Activated T-helper 9 cell treated with anti-CD3 and anti-CD28 coated beads, Interleukin-2, amount 50 U/mL, for 16 hours (primary cell): ENCODE measurements at regions not wholly inside any gene's neighbourhood (a gene's known extent, or its start where the extent isn't known, plus 50 kb on each side); places are given as distances from the start of the nearest gene placed in this dataset.
"Not testable (repeated sequence)": the region's sequence is repeated elsewhere in the genome, so short reads cannot be mapped to it uniquely, and the experiment has no call there.

ENCODE experiments used
- DNase-seq: peaks from one replicate; pipeline ENCODE4 v3.0.0-alpha.2; 2020; ENCODE audit warnings: low read depth

DNA sequence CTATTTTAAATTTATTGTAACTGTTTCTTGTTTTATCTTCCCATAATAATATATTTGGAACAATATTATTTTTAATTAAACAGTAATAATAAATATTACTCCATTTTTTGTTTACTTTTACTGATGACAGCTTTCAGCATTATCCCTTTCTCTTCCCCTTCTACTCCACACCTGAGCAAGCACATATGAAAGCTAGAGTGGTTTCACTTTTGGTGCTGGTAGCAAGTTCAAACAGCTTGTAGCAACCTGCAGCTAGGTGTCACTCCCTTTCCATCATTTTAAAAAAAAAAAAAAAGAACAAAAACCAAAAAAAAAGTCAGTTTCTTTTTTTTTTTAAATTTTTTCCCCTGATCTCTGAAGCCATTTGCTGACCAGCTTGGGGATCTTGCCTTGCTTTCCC is 801.8 kb downstream of the CCDC85A start:
- no peak for DNase-seq

DNA sequence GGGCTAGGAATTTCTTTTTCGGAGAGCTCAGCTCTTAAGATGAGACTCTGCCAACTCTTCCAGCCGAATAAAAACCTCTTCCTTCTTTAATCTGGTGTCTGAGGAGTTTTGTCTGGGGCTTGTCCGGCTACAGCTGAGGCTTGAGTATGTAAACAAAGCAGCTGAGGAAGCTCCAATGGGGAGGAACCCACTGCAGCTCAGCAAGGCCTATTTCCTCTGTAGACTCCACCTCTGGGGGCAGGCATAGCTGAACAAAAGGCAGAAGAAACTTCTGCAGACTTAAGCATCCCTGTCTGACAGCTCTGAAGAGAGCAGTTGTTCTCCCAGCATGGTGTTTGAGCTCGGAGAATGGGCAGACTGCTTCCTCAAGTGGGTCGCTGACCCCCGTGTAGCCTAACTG is 838.7 kb downstream of the CCDC85A start:
- DNase-seq: no peak

DNA sequence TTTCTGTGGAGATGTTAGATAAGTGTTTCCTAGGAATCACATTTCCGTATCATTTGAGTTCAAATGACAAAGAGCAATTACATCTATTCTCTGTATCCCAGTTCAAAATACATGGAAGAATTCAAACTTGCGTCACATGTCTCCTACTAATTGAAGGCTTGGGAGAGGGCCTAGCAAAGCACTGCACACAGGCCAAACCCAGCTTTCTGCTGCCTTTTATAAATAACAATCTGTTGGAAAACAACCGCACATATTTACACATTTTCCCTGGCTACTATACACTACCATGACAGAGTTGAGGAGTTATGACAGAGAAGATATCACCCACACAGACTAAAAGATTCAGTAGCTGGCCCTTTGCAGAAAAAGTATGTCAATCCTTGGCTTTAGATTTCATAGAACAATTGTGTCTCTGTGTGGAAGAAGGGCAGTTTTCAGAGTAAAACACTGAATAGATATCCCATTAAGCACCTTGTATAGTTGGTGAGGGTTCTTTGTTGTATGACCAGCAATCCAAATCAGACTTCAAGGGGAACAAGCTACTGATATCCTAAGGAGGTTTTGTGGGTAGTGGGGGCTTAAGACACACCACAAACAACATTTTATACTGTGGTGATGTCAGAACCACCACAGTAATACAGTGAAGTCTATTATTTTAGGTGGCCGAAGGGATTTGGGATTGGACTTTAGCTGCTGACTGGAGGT is 861.3 kb downstream of the CCDC85A start:
- no peak for DNase-seq

DNA sequence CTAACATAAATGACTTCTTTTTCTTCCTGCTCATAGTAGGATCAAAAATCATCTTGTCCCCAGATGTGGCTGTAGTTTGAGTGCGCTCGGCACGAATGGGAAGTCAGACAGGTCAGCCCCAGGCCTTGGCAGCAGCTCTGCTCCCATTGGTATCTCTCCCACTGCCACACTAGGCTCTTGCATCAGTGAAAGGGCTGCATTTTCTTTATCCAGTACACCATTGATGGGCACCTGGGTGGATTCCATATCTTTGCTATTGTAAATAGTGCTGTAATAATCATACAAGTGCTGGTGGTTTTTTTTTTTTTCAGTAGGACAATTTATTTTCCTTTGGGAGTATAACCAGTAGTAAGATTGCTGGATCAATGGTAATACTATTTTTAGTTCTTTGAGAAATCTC is 865.5 kb downstream of the CCDC85A start:
- DNase-seq: no peak

DNA sequence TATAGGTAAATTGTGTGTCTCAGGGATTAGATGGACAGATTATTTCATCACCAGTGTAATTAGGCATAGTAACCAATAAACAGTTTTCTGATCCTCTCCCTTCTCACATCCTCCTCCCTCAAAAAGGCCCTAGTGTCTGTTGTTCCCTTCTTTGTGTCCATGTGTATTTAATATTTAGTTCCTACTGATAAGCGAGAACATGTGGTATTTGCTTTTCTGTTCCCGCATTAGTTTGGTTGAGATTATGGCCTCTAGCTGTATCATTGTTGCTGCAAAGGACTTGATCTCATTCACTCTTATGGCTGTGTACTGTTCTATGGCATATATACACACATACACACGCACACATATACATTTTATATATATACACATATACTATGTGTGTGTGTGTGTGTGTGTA is 866.2 kb downstream of the CCDC85A start:
- DNase-seq: no peak

DNA sequence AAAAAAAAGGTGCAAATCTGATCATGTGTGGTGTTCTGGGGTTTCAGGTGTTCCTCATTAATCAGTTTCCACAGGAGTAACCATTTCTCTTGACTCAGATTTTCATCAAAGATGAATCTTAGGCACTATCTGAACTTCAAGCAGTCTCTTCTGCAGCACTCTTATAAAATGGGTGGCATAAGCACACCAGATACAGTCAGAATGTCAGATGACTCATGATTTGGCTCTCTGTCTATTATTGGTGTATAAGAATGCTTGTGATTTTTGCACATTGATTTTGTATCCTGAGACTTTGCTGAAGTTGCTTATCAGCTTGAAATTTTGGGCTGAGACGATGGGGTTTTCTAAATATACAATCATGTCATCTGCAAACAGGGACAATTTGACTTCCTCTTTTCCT is 882.5 kb downstream of the CCDC85A start:
- DNase-seq: not testable (repeated sequence)

DNA sequence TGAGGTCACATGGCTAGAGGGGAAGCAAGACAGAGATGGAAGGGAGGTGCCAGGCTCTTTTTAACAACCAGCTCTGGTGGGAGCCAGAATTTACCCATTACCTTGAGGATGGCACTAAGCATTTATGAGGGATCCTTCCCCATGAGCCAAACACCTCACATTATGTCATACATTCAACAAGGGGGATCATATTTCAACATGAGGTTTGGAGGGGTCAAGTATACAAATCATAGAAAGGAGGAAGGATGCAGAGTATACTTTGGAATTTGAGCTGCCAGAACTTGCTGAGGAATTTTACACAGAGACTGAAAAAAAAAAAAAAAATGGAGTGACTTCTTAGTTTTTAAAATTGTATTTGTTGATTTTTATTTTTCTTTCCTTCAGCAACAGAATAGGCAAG is 891.4 kb downstream of the CCDC85A start:
- DNase-seq: no peak

DNA sequence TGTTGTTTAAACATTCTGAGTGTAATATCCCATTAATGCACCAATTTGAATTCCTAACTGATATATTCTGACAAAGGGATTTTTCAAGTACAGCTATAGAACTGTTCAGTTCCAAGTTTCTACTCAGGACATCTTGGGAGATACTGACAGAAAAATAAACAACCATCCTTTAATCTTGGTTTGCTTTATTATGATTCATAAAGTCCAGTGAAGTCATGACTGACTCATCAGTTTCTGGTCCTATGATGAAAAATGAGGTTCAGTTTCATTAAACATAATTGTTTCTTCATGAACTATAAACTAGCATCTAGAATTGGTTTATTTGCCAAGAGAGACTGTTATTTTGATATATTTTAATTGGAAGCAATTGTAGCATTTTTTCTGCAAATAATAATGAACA is 896.2 kb downstream of the CCDC85A start:
- DNase-seq: no peak

DNA sequence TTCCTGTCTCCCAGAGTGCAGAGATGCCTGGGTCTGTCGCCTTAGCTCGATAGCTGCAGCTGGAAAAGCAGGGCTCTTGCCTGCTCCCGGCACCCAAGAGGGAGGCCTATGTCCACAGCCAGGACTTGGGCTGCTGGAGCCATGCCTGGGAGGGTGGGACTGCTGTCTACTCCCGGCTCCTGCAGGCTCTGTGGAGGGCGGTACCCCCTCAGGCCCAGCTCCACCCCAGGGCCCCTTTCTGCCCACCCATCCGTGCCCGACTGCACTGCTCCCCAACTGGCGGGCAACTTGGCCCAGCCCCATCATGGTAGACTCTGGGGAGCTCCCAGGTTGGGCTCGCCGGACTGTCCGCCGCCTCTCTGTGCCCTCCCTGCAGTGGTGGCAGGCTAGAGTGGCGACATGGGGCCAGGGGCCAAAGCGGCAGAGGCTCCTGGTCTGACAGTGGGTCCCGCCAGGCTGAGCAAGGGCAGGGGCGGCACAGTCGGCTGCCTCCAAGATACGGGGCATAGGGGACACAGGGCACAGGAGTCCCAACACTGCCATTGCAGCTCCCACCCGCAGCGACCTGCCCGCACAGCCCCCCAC is 901.0 kb downstream of the CCDC85A start:
- DNase-seq: no peak

DNA sequence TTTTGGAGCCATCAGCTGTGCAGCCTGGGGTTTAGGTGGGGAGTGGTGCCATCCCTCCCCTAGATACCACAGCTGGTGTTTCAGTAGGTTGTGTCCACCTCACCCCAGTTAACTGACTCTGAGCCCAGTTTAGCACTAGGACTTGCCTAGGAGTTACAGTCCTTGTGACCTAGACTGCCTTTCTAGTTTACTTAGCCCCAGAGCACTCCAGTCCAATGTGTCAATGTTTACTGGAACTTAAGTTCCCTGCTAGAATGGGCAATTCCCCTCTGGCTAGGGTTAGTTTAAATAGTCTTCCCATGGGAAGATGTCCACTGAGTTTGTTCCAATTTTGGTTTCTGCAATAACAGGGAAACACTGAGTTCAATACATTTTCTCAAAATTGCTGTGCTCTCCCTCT is 909.2 kb downstream of the CCDC85A start:
- DNase-seq: no peak

DNA sequence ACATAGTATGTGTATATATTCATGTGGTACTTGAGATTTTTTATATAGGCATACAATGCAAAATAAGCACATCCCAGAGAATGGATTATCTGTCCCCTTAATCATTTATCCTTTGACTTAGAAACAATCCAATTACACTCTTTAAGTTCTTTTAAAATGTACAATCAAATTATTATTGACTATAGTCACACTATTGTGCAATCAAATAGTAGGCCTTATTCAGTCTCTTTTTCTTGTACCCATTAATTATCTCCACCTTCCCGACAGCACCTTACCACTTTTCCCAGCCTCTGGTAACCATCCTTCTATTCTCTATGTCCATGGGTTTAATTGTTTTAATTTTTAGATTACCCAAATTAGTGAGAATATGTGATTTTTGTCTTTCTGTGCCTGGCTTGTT is 914.1 kb downstream of the CCDC85A start:
- DNase-seq: no peak

DNA sequence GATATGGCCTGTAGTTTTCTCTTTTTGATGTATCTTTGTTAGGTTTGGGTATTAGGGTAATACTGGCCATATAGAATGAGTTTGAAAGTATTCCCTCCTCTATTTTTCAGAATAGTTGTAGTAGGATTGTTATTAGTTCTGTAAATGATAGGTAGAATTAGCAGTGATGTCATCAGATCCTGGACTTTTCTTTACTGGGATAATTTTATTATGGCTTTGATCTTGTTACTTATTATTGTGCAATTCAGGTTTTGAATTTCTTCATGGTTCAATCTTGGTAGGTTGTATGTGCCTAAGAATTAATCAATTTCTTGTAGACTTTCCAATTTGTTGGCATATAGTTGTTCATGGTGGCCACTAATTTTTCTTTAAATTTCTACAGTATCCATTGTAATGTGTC is 916.6 kb downstream of the CCDC85A start:
- no peak for DNase-seq

DNA sequence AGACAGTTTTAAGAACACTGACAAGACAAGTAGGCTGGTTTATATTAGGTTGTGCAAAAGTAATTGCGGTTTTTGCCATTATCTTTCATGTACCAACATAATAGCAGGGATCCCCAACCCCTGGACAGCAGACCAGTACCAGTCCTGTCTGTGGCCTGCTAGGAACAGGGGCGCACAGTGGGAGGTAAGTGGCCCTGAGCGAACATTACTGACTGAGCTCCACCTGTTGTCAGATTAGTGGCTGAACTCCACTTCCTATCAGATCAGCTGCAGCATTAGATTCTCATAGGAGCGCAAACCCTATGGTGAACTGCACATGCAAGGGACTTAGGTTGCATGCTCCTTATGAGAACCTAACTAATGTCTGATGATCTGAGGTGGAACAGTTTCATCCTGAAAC is 921.9 kb downstream of the CCDC85A start:
- no peak for DNase-seq

DNA sequence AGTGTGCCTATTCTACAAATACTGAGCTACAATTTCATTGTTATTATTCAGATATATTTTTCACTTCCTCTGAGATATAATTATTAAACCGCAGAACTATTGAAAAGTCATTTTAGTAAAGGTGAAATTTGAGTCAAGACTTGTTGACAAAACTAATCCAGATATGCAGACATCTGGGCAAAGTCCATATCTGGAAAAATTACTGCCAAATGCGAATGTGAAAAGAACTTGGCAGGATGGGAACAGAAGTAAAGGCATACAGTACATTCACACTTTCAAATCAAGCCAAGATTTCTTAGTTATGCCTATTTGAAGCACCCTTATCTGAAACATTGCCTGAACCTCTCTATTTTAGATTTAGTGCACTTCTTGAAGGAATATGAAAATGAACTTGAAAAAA is 923.6 kb downstream of the CCDC85A start:
- no peak for DNase-seq

DNA sequence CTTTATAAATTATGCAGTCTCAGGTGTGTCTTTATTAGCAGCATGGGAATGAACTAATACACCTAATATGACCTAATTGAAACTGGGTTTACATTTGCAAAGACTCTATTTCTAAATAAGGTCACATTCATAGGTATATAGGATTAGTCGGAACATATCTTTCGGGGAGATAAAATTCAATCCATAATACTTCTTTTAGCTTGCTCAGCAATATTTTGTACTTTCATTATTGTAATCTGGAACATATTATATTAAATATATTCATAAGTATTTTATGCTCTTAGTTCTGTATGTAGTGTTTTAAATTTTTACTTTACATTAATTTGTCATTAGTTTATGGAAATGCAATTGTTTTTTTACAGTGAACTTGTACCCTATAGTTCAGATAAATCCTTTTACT is 927.7 kb downstream of the CCDC85A start:
- DNase-seq: no peak

DNA sequence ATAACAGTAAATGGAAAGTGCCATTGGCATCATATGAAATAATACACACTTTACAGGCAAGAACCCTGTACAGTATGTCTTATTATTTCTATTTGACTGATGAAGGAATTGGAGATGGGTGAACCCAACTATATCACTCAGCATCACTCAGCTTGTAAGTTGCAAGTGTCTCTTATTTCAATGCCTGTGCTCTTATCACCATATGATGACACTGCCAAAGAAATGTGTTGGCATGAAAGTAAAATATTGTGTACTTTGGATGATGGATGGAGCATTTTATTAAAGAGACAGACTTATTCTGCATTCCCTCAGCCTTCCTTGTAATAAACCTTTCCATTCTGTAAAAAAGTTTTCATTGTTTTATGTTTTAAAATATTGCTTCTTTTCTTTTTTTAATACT is 927.5 kb upstream of the VRK2 start:
- DNase-seq: no peak

DNA sequence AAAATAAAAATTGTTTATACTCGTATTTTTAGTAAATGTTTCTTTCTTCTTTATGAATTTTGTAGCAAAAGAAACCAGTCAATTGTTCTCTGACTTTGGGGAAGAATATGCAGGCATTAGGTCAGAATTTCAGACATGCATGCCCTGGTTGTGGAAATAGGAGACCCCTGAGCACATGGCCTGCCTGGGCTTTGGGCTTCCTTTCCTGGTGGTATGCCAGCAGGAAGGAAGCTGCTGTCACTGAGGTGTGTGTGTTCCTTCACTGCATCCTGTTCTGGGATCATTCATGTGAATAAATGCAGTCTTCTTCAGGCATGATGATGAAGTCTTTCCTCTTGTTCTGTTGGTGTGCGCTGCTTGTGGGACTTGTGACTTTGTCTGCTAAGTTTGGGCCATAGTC is 920.2 kb upstream of the VRK2 start:
- DNase-seq: no peak

DNA sequence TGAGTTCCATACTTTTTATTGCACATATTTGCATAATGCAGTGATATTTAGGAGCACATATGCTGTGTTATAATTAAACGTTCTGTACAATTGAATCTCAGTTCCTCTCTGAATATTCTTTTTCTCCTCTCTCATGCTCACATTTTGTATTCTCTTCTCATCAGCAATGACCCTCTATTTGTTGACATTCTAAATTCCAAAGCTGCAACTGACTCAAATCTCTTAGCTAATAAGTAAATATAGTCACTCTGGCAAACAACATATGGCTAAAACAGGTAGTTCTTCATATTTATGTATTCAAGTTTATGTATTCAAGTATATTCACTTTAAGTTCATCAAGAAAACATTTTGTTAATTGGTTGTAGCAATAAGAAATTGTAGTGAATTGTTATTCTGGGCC is 907.4 kb upstream of the VRK2 start:
- DNase-seq: no peak

DNA sequence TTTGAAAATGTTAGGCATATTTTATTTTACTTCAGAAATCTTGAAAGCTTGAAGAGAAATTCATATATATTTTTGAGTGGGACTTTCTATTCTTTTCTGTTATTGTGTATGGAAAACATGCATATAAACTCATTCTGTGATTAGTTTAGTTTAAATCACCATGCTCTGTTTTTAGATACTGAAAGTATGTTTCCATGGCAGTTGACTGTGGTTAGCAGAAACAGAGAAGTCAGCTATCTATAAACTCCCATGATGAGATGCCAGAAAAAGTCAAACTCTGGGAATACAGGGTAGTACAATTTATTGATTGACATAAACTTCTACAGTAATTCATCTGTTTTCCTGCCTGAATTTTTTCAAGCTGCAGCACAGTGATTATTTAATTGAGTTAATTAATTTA is 905.3 kb upstream of the VRK2 start:
- DNase-seq: no peak

DNA sequence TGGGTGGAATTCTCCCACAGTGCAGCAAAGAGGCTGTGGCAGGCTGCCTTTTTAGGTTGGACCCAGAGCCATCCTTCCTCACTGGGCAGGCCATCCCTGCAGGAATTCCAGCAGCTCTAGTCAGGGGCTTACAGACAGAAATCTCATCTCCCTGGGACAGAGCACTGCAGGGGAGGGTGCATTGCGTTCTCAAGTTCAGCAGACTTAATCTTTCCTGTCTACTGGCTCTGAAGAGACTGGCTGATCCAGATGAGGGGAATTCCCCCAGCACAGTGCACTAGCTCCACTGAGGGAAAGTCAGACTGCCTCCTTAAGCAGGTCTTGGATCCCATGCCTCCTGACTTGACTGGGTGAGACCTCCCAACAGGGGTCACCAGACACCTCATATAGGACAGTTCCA is 899.7 kb upstream of the VRK2 start:
- no peak for DNase-seq

DNA sequence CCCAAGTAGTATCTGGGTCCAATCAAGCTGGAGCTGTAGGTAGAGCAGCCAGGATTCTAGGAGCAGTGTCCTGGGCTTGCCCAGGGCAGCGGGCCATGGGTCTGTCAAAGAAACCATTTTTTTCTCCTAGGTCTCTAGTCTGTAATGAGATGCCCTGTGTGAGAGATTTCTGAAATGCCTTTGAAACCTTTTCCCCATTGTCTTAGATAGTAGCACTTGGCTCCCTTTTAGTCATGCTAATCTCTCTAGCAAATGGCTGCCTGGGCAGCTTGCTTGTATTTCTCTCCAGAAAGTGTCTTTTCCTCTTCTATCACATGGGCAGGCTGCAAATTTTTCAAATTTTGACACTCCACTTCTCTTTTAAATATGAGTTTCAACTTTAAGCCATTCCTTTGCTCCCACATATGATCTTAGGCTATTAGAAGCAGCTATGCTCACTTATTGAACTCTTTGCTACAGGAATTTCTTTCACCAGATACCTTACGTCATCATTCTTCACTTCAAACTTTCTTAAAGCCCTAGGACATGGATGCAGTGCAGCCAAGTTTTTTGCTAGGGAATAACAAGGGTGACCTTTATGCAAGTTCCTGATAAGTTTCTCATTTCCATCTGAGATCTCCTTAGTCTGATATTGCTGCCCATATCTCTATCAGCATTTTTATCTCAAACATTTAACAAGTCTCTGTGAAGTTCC is 890.2 kb upstream of the VRK2 start:
- no peak for DNase-seq

DNA sequence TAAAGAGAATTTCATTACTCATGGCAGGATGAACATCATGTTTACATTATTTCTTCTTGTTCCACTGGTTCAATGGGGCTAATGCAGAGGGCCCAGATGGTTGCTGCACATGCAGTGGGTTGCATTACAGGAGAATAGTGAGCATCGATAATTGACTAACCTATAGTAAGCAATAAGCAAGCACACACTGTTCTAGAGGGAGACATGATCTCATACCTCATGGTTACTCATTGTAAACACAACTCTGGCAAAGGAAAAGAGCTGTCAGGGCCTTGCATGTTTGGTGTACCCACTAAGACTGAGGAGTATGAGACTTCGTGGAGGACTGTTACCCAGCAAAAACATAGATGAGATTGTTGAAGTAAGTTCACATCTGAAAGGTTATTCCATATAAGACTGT is 885.6 kb upstream of the VRK2 start:
- DNase-seq: no peak

DNA sequence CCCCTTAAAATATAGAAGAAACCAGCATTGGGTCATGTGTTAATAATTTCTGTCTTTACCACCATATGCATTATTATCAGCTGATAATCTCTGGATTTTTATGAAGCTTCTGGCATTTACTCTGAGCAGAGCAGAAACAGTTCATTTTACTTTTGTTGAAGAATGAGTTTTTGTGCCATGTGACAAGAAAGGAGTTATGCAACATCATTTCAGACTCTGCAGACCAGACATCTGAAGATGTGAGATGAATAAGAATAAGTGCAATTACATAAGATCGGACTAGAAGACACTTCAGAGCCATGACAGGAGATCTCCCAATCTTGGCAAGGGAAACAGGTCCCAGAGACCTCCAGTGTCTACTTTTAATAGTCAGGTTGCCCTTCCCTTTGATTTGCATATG is 869.4 kb upstream of the VRK2 start:
- DNase-seq: no peak

DNA sequence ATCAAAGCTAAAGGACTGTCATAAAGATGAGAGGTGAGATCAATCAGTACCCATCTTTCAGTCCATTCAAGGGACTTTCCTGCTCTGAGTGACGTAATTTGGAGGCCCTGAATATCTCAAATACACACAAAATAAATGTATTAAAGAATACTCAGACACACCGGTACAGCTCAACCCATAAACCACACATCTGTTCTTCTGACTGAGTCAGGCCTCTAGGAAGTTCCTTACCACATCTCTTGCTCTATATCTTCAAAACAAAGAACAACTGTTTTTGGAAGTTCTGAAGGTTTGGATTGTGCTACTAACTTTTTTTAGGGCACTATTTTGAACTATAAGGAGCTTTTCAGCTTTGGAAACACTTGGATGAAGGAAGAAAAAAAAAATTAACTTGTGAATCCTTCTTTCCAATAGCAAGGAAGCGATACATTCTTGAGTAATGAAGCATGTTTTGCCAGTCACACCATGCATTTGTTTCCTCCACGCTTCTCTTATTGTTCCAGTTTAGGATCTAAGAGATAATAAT is 866.5 kb upstream of the VRK2 start:
- no peak for DNase-seq
